DND-41 (cell line): ENCODE measurements at regions not wholly inside any gene's neighbourhood (a gene's known extent, or its start where the extent isn't known, plus 50 kb on each side); places are given as distances from the start of the nearest gene placed in this dataset.

Experiments used
- EZH2 ChIP-seq: IDR thresholded peaks from 3 replicates; pipeline ENCODE4 v1.6.1; 2012; ENCODE audit warnings: borderline replicate concordance, low read depth, mild to moderate bottlenecking, moderate library complexity, low read length, inconsistent platforms; ENCODE audit not compliant: severe bottlenecking
- TF ChIP-seq, protein P1 (sequence below): IDR thresholded peaks from 2 replicates; pipeline ENCODE4 v1.5.1; 2012; ENCODE audit warnings: borderline replicate concordance, low read length, moderate library complexity, mild to moderate bottlenecking; ENCODE audit not compliant: poor library complexity, severe bottlenecking; ENCODE audit errors: extremely low read depth

DNA sequence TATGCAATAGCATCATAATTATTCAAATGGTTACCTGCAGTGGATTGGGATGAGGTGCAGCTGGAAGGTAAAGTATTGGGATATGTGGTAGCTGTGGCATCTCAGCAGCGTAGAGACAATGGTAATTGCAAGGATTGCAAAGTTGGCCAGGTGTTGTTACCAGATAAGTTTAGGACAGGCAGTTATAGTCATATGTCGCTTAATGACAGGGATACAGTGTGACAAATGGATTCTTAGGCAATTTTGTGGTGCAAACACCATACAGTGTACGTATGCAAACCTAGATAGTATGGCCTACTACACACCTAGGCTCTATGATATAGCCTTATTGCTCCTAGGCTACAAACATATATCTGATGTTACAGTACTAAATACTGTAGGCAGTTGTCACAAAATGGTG is 163.5 kb upstream of the LYZL2 start:
- TF ChIP-seq, protein P1, sequence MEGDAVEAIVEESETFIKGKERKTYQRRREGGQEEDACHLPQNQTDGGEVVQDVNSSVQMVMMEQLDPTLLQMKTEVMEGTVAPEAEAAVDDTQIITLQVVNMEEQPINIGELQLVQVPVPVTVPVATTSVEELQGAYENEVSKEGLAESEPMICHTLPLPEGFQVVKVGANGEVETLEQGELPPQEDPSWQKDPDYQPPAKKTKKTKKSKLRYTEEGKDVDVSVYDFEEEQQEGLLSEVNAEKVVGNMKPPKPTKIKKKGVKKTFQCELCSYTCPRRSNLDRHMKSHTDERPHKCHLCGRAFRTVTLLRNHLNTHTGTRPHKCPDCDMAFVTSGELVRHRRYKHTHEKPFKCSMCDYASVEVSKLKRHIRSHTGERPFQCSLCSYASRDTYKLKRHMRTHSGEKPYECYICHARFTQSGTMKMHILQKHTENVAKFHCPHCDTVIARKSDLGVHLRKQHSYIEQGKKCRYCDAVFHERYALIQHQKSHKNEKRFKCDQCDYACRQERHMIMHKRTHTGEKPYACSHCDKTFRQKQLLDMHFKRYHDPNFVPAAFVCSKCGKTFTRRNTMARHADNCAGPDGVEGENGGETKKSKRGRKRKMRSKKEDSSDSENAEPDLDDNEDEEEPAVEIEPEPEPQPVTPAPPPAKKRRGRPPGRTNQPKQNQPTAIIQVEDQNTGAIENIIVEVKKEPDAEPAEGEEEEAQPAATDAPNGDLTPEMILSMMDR = no peak
- TF ChIP-seq EZH2 = no peak
